ENCODE measurements at regions not wholly inside any gene's neighbourhood (a gene's known extent, or its start where the extent isn't known, plus 50 kb on each side); places are given as distances from the start of the nearest gene placed in this dataset.

DNA sequence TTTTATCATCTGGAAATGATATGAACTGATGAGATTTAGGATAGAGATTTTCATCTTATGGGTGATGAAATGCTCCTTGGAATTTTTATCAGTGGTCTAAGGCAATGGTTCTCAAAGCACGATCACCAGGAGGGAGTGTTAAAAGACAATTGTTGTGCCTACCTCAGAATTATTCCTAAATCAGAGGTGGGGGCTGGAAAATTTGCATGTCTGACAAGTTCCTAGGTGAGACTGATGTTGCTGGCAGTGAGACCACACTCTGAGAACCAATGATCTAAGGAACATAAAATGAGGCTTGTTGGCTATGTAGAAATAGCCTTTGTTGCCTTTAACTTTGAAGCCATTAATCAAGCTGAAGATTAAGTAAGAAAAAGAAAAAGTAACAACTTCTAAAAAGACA lies 416.6 kb upstream of the AZI2 start:
- TF ChIP-seq, protein P1, sequence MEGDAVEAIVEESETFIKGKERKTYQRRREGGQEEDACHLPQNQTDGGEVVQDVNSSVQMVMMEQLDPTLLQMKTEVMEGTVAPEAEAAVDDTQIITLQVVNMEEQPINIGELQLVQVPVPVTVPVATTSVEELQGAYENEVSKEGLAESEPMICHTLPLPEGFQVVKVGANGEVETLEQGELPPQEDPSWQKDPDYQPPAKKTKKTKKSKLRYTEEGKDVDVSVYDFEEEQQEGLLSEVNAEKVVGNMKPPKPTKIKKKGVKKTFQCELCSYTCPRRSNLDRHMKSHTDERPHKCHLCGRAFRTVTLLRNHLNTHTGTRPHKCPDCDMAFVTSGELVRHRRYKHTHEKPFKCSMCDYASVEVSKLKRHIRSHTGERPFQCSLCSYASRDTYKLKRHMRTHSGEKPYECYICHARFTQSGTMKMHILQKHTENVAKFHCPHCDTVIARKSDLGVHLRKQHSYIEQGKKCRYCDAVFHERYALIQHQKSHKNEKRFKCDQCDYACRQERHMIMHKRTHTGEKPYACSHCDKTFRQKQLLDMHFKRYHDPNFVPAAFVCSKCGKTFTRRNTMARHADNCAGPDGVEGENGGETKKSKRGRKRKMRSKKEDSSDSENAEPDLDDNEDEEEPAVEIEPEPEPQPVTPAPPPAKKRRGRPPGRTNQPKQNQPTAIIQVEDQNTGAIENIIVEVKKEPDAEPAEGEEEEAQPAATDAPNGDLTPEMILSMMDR (IDR thresholded peaks at IDR 0.05; ENCODE audit: low read depth, low read length) = no peak
- DNase-seq (ENCODE audit: low read depth, low spot score) = no peak
- in situ Hi-C loops (cut with HindIII; ENCODE audit: low sequenced_read_pairs) = no loop called here
- no peak overlapping the region for H3K4me3 ChIP-seq (ENCODE audit: low read depth, low read length)

GRCh38 chr3:28768439-28768838 lies 419.8 kb upstream of the AZI2 start:
- DNase-seq (ENCODE audit: low read depth, low spot score) = peak; percentile 11
- in situ Hi-C loops (cut with HindIII; ENCODE audit: low sequenced_read_pairs) = no loop called here
- no peak overlapping the region for H3K4me3 ChIP-seq (ENCODE audit: low read depth, low read length)
- TF ChIP-seq, protein P1 (IDR thresholded peaks at IDR 0.05; ENCODE audit: low read depth, low read length) = no peak

DNA sequence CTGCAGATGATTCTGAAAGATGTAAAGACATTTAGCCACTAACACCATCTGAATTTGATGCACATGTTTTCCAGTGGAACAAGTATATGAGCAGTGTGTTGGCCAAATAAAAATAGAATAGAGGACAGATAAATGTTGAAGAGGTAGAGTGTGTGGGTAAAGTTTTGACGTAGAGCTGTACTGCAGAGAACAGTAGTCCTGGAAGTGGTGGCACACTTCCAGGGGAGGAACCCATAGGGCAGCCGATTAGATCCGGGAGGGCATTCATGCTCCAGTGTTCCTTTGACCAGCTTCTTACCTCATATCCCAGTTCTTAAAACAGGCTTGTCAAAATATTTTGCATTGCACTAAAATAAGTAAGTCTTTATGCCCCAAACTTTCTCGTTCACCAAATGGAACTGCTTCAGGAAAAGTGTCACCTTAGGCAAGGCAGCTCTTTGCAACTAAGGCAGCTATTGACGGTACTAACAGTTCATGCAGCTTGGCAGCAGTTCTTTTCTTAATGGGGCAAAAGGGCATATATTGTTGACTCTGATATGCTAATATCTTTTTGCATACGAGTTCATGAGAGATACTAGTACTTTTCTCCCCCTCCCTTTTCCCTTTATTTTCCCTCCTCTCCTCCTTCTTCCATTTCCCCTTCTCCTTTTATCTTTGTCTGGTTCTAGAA lies 429.3 kb upstream of the AZI2 start:
- no peak for DNase-seq (ENCODE audit: low read depth, low spot score)
- H3K4me3 ChIP-seq (ENCODE audit: low read depth, low read length) = no peak overlapping the region
- TF ChIP-seq, protein P1 (IDR thresholded peaks at IDR 0.05; ENCODE audit: low read depth, low read length) = no peak
- in situ Hi-C loops (cut with HindIII; ENCODE audit: low sequenced_read_pairs) = no loop called here

GRCh38 chr3:28780480-28780879 lies 431.9 kb upstream of the AZI2 start:
- in situ Hi-C loops (cut with HindIII; ENCODE audit: low sequenced_read_pairs) = no loop called here
- DNase-seq (ENCODE audit: low read depth, low spot score) = no peak
- TF ChIP-seq, protein P1 (IDR thresholded peaks at IDR 0.05; ENCODE audit: low read depth, low read length) = no peak
- H3K4me3 ChIP-seq (ENCODE audit: low read depth, low read length) = no peak overlapping the region

- TF ChIP-seq, protein P1 (IDR thresholded peaks at IDR 0.05; ENCODE audit: low read depth, low read length) = no peak
- H3K4me3 ChIP-seq (ENCODE audit: low read depth, low read length) = no peak overlapping the region
- in situ Hi-C loops (cut with HindIII; ENCODE audit: low sequenced_read_pairs) = no loop called here
- DNase-seq (ENCODE audit: low read depth, low spot score) = no peak
These were observed 432.4 kb upstream of the AZI2 start for GRCh38 chr3:28781053-28781452.

DNA sequence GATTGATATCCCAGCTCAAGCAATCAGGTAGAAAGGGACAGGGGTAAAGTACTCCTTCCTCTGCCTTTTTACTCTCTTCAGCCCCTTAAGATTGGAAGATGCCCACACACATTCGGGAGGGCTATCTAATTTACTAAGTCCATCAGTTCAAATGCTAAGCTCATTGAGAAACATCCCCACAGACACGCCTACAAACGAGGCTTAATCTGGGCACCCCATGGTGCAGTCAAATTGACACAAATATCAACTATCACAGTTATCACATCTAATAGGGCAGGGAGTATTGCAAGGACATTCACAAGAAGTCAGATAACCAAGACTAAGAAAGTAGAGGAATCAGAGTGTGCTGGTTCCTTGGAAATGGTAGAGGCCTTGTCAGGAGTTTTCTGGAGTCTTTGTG lies 437.8 kb upstream of the AZI2 start:
- in situ Hi-C loops (cut with HindIII; ENCODE audit: low sequenced_read_pairs) = no loop called here
- no peak for DNase-seq (ENCODE audit: low read depth, low spot score)
- TF ChIP-seq, protein P1 (IDR thresholded peaks at IDR 0.05; ENCODE audit: low read depth, low read length) = no peak

More for the DNA sequence above, 437.8 kb upstream of the AZI2 start:
- no peak overlapping the region for H3K4me3 ChIP-seq (ENCODE audit: low read depth, low read length)

All from astrocyte of the spinal cord (primary cell).